H1 (cell line): ENCODE measurements at regions not wholly inside any gene's neighbourhood (a gene's known extent, or its start where the extent isn't known, plus 50 kb on each side); places are given as distances from the start of the nearest gene placed in this dataset.

Source experiments
- CTCF ChIA-PET: fragments of 300-600 bp; sonication (Branson Sonifier 250); formaldehyde crosslinking; loops from one replicate; lab custom pipeline; 2021; ENCODE audit not compliant: partially characterized antibody; lab: Charles Lee
- POLR2A ChIA-PET: fragments of 300-600 bp; sonication (Branson Sonifier 250); formaldehyde crosslinking; loops from one replicate; lab custom pipeline; 2021; ENCODE audit warnings: inconsistent platforms; ENCODE audit not compliant: partially characterized antibody; lab: Charles Lee
- DNase-seq, 2 experiments: peaks; one replicate each; pipeline versions ENCODE4 v3.0.0 to v3.0.0-alpha.2; 2010 to 2022; ENCODE audit warnings: low spot score in 2 of 2, low read depth in 1 of 2, mixed read lengths in 1 of 2
- FAIRE-seq: peaks from 2 replicates; lab custom pipeline; 2011; peaks lifted over from hg19 to GRCh38; lab: Jason Lieb, UNC
- H2AFZ ChIP-seq: 2 replicates; pipeline ENCODE4 v1.8.1; 2012; ENCODE audit warnings: low read length, inconsistent platforms
- H2AK5ac ChIP-seq: 2 replicates; pipeline ENCODE4 v1.6.1; 2013; ENCODE audit warnings: low read depth, low read length
- H2BK120ac ChIP-seq: replicated peaks from 2 replicates; pipeline ENCODE3; 2013; ENCODE audit warnings: low read depth, low read length, inconsistent platforms
- H2BK12ac ChIP-seq: 2 replicates; pipeline ENCODE4 v1.6.1; 2013; ENCODE audit warnings: low read depth, low read length
- H2BK15ac ChIP-seq: 2 replicates; pipeline ENCODE4 v1.6.1; 2013; ENCODE audit warnings: low read length
- H2BK20ac ChIP-seq: 2 replicates; pipeline ENCODE4 v1.6.1; 2013; ENCODE audit warnings: low read length
- H2BK5ac ChIP-seq: 2 replicates; pipeline ENCODE4 v1.6.1; 2013; ENCODE audit warnings: low read depth, low read length
- H3K14ac ChIP-seq: 2 replicates; pipeline ENCODE4 v1.6.1; 2013; ENCODE audit warnings: inconsistent platforms; ENCODE audit not compliant: insufficient read length
- H3K18ac ChIP-seq: 2 replicates; pipeline ENCODE4 v1.6.1; 2013; ENCODE audit warnings: low read length; ENCODE audit errors: extremely low read depth
- H3K23ac ChIP-seq: 2 replicates; pipeline ENCODE4 v1.6.1; 2013; ENCODE audit warnings: inconsistent platforms; ENCODE audit not compliant: insufficient read length
- H3K23me2 ChIP-seq: 2 replicates; pipeline ENCODE4 v1.6.1; 2013; ENCODE audit warnings: low read depth, low read length
- H3K27ac ChIP-seq: 2 replicates; pipeline ENCODE4 v1.6.1; 2011; ENCODE audit warnings: low read depth, low read length, inconsistent platforms
- H3K27me3 ChIP-seq, 4 experiments: replicated peaks in 1 of 4; 1 replicate in 1 of 4; 2 replicates in 3 of 4; pipeline versions ENCODE4 v1.6.1 to v1.8.1; 2011 to 2013; ENCODE audit warnings: low read length in 3 of 4, mild to moderate bottlenecking in 3 of 4, inconsistent platforms in 2 of 4, mixed read lengths in 2 of 4, moderate library complexity in 1 of 4; ENCODE audit not compliant: control insufficient read depth in 3 of 4, insufficient read depth in 3 of 4; ENCODE audit errors: extremely low read depth in 1 of 4
- H3K36me3 ChIP-seq, 4 experiments: 2 replicates each; pipeline versions ENCODE4 v1.6.1 to v1.8.1; 2011 to 2013; ENCODE audit warnings: mild to moderate bottlenecking in 4 of 4, low read length in 3 of 4, moderate library complexity in 2 of 4, control low read depth in 1 of 4, inconsistent platforms in 1 of 4; ENCODE audit not compliant: insufficient read depth in 4 of 4, control insufficient read depth in 2 of 4
- H3K4ac ChIP-seq: replicated peaks from 2 replicates; pipeline ENCODE3; 2013; ENCODE audit warnings: low read length, low read depth, mixed read lengths, inconsistent platforms; ENCODE audit not compliant: insufficient read length
- H3K4me1 ChIP-seq, 4 experiments: replicated peaks in 1 of 4; 1 replicate in 1 of 4; 2 replicates in 3 of 4; pipeline versions ENCODE4 v1.6.1 to v1.8.1; 2011 to 2013; ENCODE audit warnings: low read length in 3 of 4, inconsistent platforms in 2 of 4, mixed read lengths in 1 of 4; ENCODE audit not compliant: insufficient read depth in 4 of 4, control insufficient read depth in 3 of 4
- H3K4me2 ChIP-seq, 2 experiments: 2 replicates each; pipeline versions ENCODE4 v1.6.1 to v1.8.1; 2011 to 2013; ENCODE audit warnings: low read depth in 2 of 2, low read length in 2 of 2, control low read depth in 1 of 2, inconsistent platforms in 1 of 2, mild to moderate bottlenecking in 1 of 2; ENCODE audit not compliant: insufficient read depth in 1 of 2
- H3K4me3 ChIP-seq, 4 experiments: fragments of 200-600, 300-600 bp in 1 of 4; sonication (generic), shearing (Covaris generic), sonication (Bioruptor Twin) in 1 of 4; 2 replicates each; pipeline versions ENCODE4 v1.5.1 to v1.8.1; 2011 to 2016; ENCODE audit warnings: low read length in 4 of 4, low read depth in 3 of 4, control low read depth in 2 of 4, inconsistent platforms in 2 of 4, mild to moderate bottlenecking in 2 of 4, mixed read lengths in 1 of 4, moderate library complexity in 1 of 4; ENCODE audit not compliant: insufficient read depth in 2 of 4; ENCODE audit errors: extremely low read depth in 1 of 4
- H3K56ac ChIP-seq: replicated peaks from 2 replicates; pipeline ENCODE3; 2013; ENCODE audit warnings: low read depth, mild to moderate bottlenecking, mixed read lengths, low read length, inconsistent platforms; ENCODE audit not compliant: insufficient read length
- H3K79me1 ChIP-seq: 2 replicates; pipeline ENCODE4 v1.6.1; 2013; ENCODE audit warnings: low read depth, low read length, control low read depth
- H3K79me2 ChIP-seq, 2 experiments: 2 replicates each; pipeline versions ENCODE4 v1.6.1 to v1.8.1; 2012 to 2013; ENCODE audit warnings: low read length in 2 of 2, mild to moderate bottlenecking in 2 of 2, inconsistent platforms in 1 of 2; ENCODE audit not compliant: insufficient read depth in 2 of 2, control insufficient read depth in 1 of 2
- H3K9ac ChIP-seq, 4 experiments: replicated peaks in 1 of 4; 1 replicate in 1 of 4; 2 replicates in 3 of 4; pipeline versions ENCODE4 v1.6.1 to v1.8.1; 2011 to 2013; ENCODE audit warnings: low read depth in 3 of 4, low read length in 3 of 4, control low read depth in 2 of 4, mild to moderate bottlenecking in 2 of 4, moderate library complexity in 2 of 4, inconsistent platforms in 1 of 4; ENCODE audit errors: extremely low read depth in 1 of 4
- H3K9me3 ChIP-seq, 2 experiments: 2 replicates each; pipeline versions ENCODE4 v1.6.1 to v1.8.1; 2012 to 2013; ENCODE audit warnings: mild to moderate bottlenecking in 2 of 2, moderate library complexity in 2 of 2, control low read depth in 1 of 2, inconsistent platforms in 1 of 2, low read depth in 1 of 2, low read length in 1 of 2, mixed read lengths in 1 of 2; ENCODE audit not compliant: insufficient read depth in 2 of 2
- H4K20me1 ChIP-seq, 2 experiments: replicated peaks in 1 of 2; 2 replicates each; pipeline versions ENCODE3 to v1.8.1; 2011 to 2013; ENCODE audit warnings: inconsistent platforms in 2 of 2, low read length in 2 of 2, mild to moderate bottlenecking in 1 of 2; ENCODE audit not compliant: insufficient read depth in 2 of 2, control insufficient read depth in 1 of 2
- H4K5ac ChIP-seq: 2 replicates; pipeline ENCODE4 v1.6.1; 2013; ENCODE audit warnings: low read length, low read depth, mixed read lengths, inconsistent platforms; ENCODE audit not compliant: insufficient read length
- H4K8ac ChIP-seq: 2 replicates; pipeline ENCODE4 v1.8.0; 2013; ENCODE audit warnings: mild to moderate bottlenecking, moderate library complexity, low read length, inconsistent platforms; ENCODE audit not compliant: insufficient read depth; ENCODE audit errors: extremely low read depth
- H4K91ac ChIP-seq: replicated peaks from 2 replicates; pipeline ENCODE3; 2013; ENCODE audit warnings: low read length, mixed read lengths, inconsistent platforms; ENCODE audit not compliant: insufficient read length
- ATF2 ChIP-seq: IDR thresholded peaks from 2 replicates; pipeline ENCODE4 v1.6.1; 2012; ENCODE audit warnings: low read length, inconsistent platforms
- CEBPB ChIP-seq: IDR thresholded peaks from 2 replicates; pipeline ENCODE4 v1.6.1; 2012; ENCODE audit warnings: low read depth, low read length
- CHD2 ChIP-seq: IDR thresholded peaks from 2 replicates; pipeline ENCODE4 v1.6.1; 2012; ENCODE audit warnings: low read length, improper control_type of control experiment
- HDAC6 ChIP-seq: IDR thresholded peaks from one replicate; pipeline ENCODE4 v1.7.1; 2012; ENCODE audit warnings: low read depth, mild to moderate bottlenecking, inconsistent platforms, low read length, moderate library complexity
- JUN ChIP-seq: IDR thresholded peaks from 2 replicates; pipeline ENCODE4 v1.6.1; 2011; ENCODE audit warnings: low read depth, mild to moderate bottlenecking, improper control_type of control experiment, low read length
- KDM1A ChIP-seq: fragments of 200-600, 300-600 bp; sonication (generic); IDR thresholded peaks from 2 replicates; pipeline ENCODE4 v1.7.1; 2016; ENCODE audit warnings: mild to moderate bottlenecking, low read length, borderline replicate concordance
- KDM4A ChIP-seq: IDR thresholded peaks from one replicate; pipeline ENCODE4 v1.7.1; 2012; ENCODE audit warnings: low read depth, mild to moderate bottlenecking, moderate library complexity, low read length, inconsistent platforms; ENCODE audit not compliant: severe bottlenecking
- RNF2 ChIP-seq: fragments of 200-900, 300-1000 bp; sonication (generic); IDR thresholded peaks from 2 replicates; pipeline ENCODE4 v1.7.1; 2016; ENCODE audit warnings: borderline replicate concordance, low read depth, mild to moderate bottlenecking, antibody characterized with exemption, low read length; ENCODE audit not compliant: poor library complexity, severe bottlenecking; ENCODE audit errors: missing control alignments
- SP4 ChIP-seq: IDR thresholded peaks from 2 replicates; pipeline ENCODE4 v1.6.1; 2012; ENCODE audit warnings: low read length, inconsistent platforms
- SUZ12 ChIP-seq: fragments of 200-600 bp; sonication (generic); IDR thresholded peaks from 2 replicates; pipeline ENCODE4 v1.6.1; 2012; ENCODE audit warnings: mild to moderate bottlenecking, inconsistent platforms, low read length, moderate library complexity, mixed read lengths
- WGBS, 2 experiments: shearing (Covaris generic) in 1 of 2; methylation state at CpG; one replicate each; pipeline versions ENCODE4 v1.1.6 to v1.1.7; 2013 to 2015; ENCODE audit warnings: low lambda C conversion rate in 2 of 2, mixed read lengths in 2 of 2, inconsistent platforms in 1 of 2, low coverage in 1 of 2, missing lambda C conversion rate in 1 of 2; ENCODE audit not compliant: insufficient replicate concordance in 2 of 2, insufficient coverage in 1 of 2, insufficient read length in 1 of 2; ENCODE audit errors: extremely low coverage in 1 of 2, missing lambda C conversion rate in 1 of 2; 5-methylcytosine and 5-hydroxymethylcytosine counted together

GRCh38 chr18:26700728-26701127, 152.4 kb upstream of the KCTD1 start:
- Histone ChIP-seq H3K79me2 (no peaks in the 10 kb centered on the region), H3K4me2 (no peak overlapping the region), H3K9me3 (no peaks in the 10 kb centered on the region), H4K5ac (no peak overlapping the region), H2BK5ac (no peak overlapping the region), H3K4me3 (no peak overlapping the region), H3K9ac (no peak overlapping the region), H2AK5ac (no peak overlapping the region), H2AFZ (no peak overlapping the region), H3K27ac (no peak overlapping the region), H3K27me3 (peaks cover 6 to 46% (median 27%) of the 10 kb centered on the region in 4 experiments), H2BK15ac (no peak overlapping the region), H3K23ac (no peak overlapping the region), H2BK12ac (no peak overlapping the region), H4K20me1 (no peaks in the 10 kb centered on the region), H3K36me3 (no peaks in the 10 kb centered on the region; a peak in 1 of 8 replicates), H3K79me1 (no peaks in the 10 kb centered on the region), H3K14ac (no peak overlapping the region), H3K18ac (no peak overlapping the region), H3K4me1 (peaks cover 0 to 2% (median 0%) of the 10 kb centered on the region in 4 experiments; a peak in 1 of 7 replicates), H3K23me2 (no peaks in the 10 kb centered on the region; the same call in 1 of the 2 replicates), H2BK120ac (no peak overlapping the region), H4K8ac (no peak overlapping the region), H3K56ac (no peak overlapping the region), H2BK20ac (no peak overlapping the region), H4K91ac (no peak overlapping the region), H3K4ac (no peak overlapping the region)
- FAIRE-seq, result no peak
- TF ChIP-seq SUZ12 (no peak), KDM4A (no peak), HDAC6 (no peak), CHD2 (no peak), CEBPB (no peak), RNF2 (no peak), SP4 (no peak), ATF2 (no peak), JUN (no peak), KDM1A (no peak)
- POLR2A ChIA-PET, result interaction anchor here (1.3 kb wide), 1 partner anchor 9 kb away, joined by 4 read pairs; no protein-coding TSS in a partner anchor
- no peak for DNase-seq
- CTCF ChIA-PET, result interaction anchor here (0.6 kb wide), 1 partner anchor 76 kb away, joined by 3 read pairs; no protein-coding TSS in a partner anchor
- 88% methylated on average over 2 of the region's 2 CpGs; no CpG with 5 or more reads in 1 of the 2 experiments for WGBS, 2 experiments
